ENCODE measurements at regions not wholly inside any gene's neighbourhood (a gene's known extent, or its start where the extent isn't known, plus 50 kb on each side); places are given as distances from the start of the nearest gene placed in this dataset.

DNA sequence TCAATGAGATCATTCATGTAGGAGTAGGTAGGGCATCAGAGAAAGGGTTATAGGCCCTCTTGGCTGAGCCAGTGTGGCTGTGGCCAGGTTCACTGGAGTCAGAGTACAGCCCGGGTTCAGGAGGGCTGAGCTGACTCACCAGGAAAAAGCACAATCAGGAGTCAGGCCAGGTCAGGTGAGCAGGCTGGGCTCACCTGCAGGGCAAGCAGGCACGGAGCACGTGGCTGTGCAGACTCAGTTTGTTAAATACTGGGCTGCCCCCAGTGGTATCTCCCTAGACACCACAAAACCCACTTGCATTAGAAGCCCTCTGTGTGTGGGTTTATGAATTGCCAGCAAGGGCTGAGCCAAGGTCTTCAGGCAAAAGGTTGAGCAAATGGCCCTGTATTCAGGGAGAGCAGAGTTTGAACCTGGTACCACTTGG is 122.1 kb upstream of the SERBP1 start:
- no peak for TF ChIP-seq CTCF (IDR thresholded peaks at IDR 0.05)
- TF ChIP-seq POLR2A (IDR thresholded peaks at IDR 0.05) = no peak
